Mucosa of descending colon (tissue), 3 donors: ENCODE measurements at regions not wholly inside any gene's neighbourhood (a gene's known extent, or its start where the extent isn't known, plus 50 kb on each side); places are given as distances from the start of the nearest gene placed in this dataset.
"Not testable (repeated sequence)": the region's sequence is repeated elsewhere in the genome, so short reads cannot be mapped to it uniquely, and the experiment has no call there.

Source experiments
- ATAC-seq: fragments of 200-7000 bp; cut with Tn5 transposase; one replicate; pipeline ENCODE4 v1.9.1; 2020; ENCODE audit warnings: mild to moderate bottlenecking, moderate library complexity
- DNase-seq, 3 donors: peaks; one replicate each; pipeline ENCODE4 v3.0.0-alpha.2; 2020
- H3K36me3 ChIP-seq: fragments of 200-600 bp; one replicate; pipeline ENCODE4 v1.8.0; 2021; ENCODE audit warnings: low read depth, mild to moderate bottlenecking
- H3K4me1 ChIP-seq: fragments of 200-600 bp; one replicate; pipeline ENCODE4 v1.8.0; 2021; ENCODE audit warnings: low read depth, mild to moderate bottlenecking
- H3K4me3 ChIP-seq: fragments of 200-600 bp; one replicate; pipeline ENCODE4 v1.8.0; 2021; ENCODE audit warnings: mild to moderate bottlenecking
- H3K9me3 ChIP-seq: fragments of 200-600 bp; one replicate; pipeline ENCODE4 v1.8.0; 2021; ENCODE audit warnings: mild to moderate bottlenecking
- intact Hi-C, 2 donors: fragments of 100-400 bp; cut with DNase I in 1 of 2; cut with micrococcal nuclease in 1 of 2; formaldehyde crosslinking; loops; one replicate each; pipeline versions ENCODE4 v1.11.0 to v1.11.1; 2022; cut with DNase I, micrococcal nuclease
- TF ChIP-seq, protein P1 (sequence below): fragments of 200-600 bp; IDR thresholded peaks from one replicate; pipeline ENCODE4 v1.8.0; 2022; ENCODE audit warnings: antibody characterized with exemption, mild to moderate bottlenecking
- donor health status: DM: no; HTN: no; CAD: no; lungs with moderate emphysema.
- donor health status: DM: no; HTN: no; CAD: no.
- donor health status: DM: no; HTN: yes; CAD: no.

DNA sequence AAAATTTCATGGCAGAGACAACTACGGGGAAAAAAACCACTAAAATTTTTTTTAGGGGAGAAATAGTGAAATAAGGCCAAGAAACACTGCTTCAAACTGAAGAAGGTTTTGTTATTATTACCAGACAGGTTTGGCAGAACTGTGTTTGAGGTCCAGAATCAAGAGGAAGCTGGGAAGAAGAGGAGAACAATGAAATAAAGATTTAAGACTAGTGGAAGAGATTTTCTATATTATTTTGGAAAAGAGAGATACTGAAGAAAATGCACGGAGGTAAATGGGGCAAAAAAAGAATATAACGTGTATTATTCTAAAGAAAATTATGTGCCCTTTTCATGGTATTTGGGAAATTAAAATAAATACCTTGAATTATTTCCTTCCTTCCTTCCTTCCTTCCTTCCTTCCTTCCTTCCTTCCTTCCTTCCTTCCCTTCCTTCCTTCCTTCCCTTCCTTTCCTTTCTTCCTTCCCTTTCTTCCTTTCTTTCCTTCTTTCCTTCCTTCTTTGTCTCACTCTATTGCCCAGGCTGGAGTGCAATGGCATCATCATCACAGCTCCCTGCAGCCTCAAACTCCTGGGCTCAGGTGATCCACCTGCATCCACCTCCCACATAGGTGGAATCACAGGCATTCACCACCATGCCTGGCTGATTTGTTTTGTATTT lies 124.3 kb downstream of the GJA1 start:
- Histone ChIP-seq H3K4me3 (no peak overlapping the region), H3K9me3 (peaks cover 16% of the 10 kb centered on the region), H3K36me3 (no peaks in the 10 kb centered on the region), H3K4me1 (no peaks in the 10 kb centered on the region)
- DNase-seq = no peak
- no peak for ATAC-seq
- intact Hi-C loops = no loop called here
- TF ChIP-seq, protein P1, sequence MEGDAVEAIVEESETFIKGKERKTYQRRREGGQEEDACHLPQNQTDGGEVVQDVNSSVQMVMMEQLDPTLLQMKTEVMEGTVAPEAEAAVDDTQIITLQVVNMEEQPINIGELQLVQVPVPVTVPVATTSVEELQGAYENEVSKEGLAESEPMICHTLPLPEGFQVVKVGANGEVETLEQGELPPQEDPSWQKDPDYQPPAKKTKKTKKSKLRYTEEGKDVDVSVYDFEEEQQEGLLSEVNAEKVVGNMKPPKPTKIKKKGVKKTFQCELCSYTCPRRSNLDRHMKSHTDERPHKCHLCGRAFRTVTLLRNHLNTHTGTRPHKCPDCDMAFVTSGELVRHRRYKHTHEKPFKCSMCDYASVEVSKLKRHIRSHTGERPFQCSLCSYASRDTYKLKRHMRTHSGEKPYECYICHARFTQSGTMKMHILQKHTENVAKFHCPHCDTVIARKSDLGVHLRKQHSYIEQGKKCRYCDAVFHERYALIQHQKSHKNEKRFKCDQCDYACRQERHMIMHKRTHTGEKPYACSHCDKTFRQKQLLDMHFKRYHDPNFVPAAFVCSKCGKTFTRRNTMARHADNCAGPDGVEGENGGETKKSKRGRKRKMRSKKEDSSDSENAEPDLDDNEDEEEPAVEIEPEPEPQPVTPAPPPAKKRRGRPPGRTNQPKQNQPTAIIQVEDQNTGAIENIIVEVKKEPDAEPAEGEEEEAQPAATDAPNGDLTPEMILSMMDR = no peak

- Histone ChIP-seq H3K4me1 (no peaks in the 10 kb centered on the region), H3K36me3 (no peaks in the 10 kb centered on the region), H3K9me3 (peaks cover 23% of the 10 kb centered on the region), H3K4me3 (no peak overlapping the region)
- DNase-seq (no peak), ATAC-seq (no peak)
- intact Hi-C loops = no loop called here
- TF ChIP-seq, protein P1 = no peak
Measured at GRCh38 chr6:121560476-121560875, 125.0 kb downstream of the GJA1 start.

DNA sequence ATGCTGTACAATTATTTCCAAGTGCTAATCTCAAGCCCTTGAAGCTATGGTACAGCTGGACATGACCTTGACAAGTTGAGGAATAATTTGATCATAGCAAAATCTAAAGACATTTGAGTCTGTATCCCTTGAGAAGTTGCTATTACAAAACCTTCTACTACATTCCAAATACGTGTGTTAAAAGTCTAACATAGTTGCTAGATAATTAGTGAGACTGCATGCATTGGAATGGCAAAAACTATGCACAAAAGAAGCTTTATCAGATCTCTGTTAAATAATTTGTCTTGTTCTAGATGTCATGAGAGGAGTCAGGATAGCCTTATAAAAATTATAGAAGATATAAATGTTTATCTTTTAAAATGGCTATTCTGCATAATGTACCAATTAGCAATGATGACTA lies 127.8 kb downstream of the GJA1 start:
- Histone ChIP-seq H3K36me3 (no peaks in the 10 kb centered on the region), H3K9me3 (peaks cover 27% of the 10 kb centered on the region), H3K4me1 (no peaks in the 10 kb centered on the region), H3K4me3 (no peak overlapping the region)
- intact Hi-C loops = no loop called here
- ATAC-seq (no peak), DNase-seq (no peak)
- TF ChIP-seq, protein P1 = no peak

DNA sequence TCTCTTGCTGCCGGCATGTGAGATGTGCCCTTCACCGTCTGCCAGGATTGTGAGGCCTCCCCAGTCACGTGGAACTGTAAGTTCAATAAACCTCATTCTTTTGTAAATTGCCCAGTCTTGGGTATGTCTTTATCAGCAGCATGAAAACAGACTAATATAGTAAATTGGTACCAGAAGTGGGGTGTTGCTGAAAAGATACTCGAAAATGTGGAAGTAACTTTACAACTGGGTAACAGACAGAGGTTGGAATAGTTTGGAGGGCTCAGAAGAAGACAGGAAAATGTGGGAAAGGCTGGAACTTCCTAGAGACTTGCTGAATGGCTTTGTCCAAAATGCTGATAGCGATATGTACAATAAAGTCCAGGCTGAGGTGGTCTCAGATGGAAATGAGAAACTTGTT lies 129.1 kb downstream of the GJA1 start:
- DNase-seq, H3K4me1 ChIP-seq, intact Hi-C loops, H3K4me3 ChIP-seq, H3K36me3 ChIP-seq, ATAC-seq: not testable (repeated sequence)
- peaks cover 27% of the 10 kb centered on the region for H3K9me3 ChIP-seq

DNA sequence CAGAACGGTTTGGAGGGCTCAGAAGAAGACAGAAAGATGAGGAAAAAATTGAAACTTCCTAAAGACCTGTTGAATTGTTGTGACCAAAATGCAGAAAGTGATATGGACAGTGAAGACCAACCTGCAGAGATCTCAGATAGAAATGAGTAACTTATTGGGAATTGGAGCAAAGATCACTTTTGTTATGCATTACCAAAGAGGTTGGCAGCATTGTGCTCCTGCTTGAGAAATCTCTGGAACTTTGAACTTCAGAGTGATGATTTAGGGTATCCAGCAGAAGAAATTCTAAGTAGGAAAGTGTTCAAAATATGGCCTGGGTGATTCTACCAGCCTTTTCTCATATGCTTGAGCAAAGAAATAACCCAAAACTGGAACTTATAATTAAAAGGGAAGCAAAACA lies 136.0 kb downstream of the GJA1 start:
- Histone ChIP-seq H3K4me3 (no peak overlapping the region), H3K4me1 (no peaks in the 10 kb centered on the region), H3K36me3 (no peaks in the 10 kb centered on the region), H3K9me3 (no peaks in the 10 kb centered on the region)
- intact Hi-C loops = no loop called here
- DNase-seq (no peak), ATAC-seq (no peak)
- TF ChIP-seq, protein P1 = no peak

DNA sequence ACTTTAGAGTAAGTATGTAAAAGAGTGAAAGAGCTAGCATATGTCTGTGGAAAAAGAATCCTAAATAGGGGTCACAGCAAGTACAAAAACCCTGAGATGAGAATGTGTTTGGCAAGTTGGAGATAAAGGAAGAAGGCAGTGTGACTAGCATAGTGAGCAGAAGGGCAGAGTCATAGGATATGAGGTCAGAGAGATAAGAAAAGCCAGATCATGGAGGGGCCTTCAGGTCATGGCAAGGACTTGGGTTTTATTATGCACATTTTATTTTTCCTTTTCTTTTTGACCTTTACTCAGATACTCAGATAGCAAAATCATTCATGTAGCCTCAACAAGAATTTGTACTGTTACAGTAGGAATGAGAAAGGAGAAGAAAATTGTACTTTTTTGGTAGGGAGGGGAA lies 138.0 kb downstream of the GJA1 start:
- H3K36me3 ChIP-seq = no peaks in the 10 kb centered on the region
- no peak overlapping the region for H3K4me3 ChIP-seq
- no peak for DNase-seq
- H3K4me1 ChIP-seq = no peaks in the 10 kb centered on the region
- H3K9me3 ChIP-seq = no peaks in the 10 kb centered on the region
- ATAC-seq = no peak
- intact Hi-C loops = no loop called here
- TF ChIP-seq, protein P1 = no peak
